Heart left ventricle (tissue), 13 donors: ENCODE measurements at regions not wholly inside any gene's neighbourhood (a gene's known extent, or its start where the extent isn't known, plus 50 kb on each side); places are given as distances from the start of the nearest gene placed in this dataset.

Experiments
- CTCF ChIP-seq, 12 donors: fragments of 200-600 bp; sonication (generic) in 4 of 12; IDR thresholded peaks; one replicate each; pipeline versions ENCODE4 v1.5.0 to v1.8.0; 2018 to 2022; ENCODE audit warnings: antibody characterized with exemption in 12 of 12, mild to moderate bottlenecking in 5 of 12
- POLR2A ChIP-seq, 2 donors: fragments of 450-650 bp; IDR thresholded peaks; one replicate each; pipeline ENCODE4 v1.6.1; 2017; ENCODE audit warnings: antibody characterized with exemption in 2 of 2, mild to moderate bottlenecking in 2 of 2, moderate library complexity in 2 of 2
- donor health status: ischemic (EF 13 %, LVEDD 7.1; RV severe dilation, severe dysfunction).
- donor health status: DM: no; HTN: yes; CAD: no.
- donor health status: DM: no; HTN: no; CAD: no.
- donor health status: ischemic (EF 25% LVEDD 6.9; RV normal size, moderate dysfunction).
- donor health status: ischemic (EF 25% LVEDD 5.7; RV mildly dilated, moderate dysfunction).
- donor health status: ischemic (EF 35%, LVEDD 5.7; RV mildly dilated, moderate dysfunction).
- donor health status: nonischemic (EF 11% LVEDD 7.7; RV severe dilation, severe dysfunction).
- donor health status: DM: yes; HTN: yes; CAD: no.
- donor health status: PGD.
- donor health status: ischemic (EF 29% LVEDD 5.4; RV normal size, mild dysfunction).
- donor health status: nonischemic (EF 23%, LVEDD 6.1; RV moderate dilation, normal function).

DNA sequence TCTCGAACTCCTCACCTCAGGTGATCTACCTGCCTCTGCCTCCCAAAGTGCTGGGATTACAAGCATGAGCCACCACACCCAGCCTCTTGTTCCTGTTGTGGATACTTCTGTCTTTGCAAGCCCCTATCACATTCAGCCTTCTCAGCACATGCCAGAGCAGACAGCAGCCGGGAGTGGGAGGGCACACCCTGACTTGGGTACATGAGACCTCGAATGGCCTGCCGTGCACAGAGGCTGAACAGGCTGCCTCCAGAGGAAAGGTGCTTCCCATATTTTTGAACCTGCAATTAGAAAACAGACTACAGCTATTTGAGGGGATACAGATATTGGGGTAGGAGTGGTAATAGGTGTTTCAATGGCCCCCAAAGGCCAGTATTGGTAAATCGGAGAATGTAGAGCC is 307.3 kb upstream of the DIO3 start:
- TF ChIP-seq CTCF (IDR thresholded peaks at IDR 0.05) (no peak), POLR2A (IDR thresholded peaks at IDR 0.05) (no peak)
